ENCODE measurements at regions not wholly inside any gene's neighbourhood (a gene's known extent, or its start where the extent isn't known, plus 50 kb on each side); places are given as distances from the start of the nearest gene placed in this dataset.

GRCh38 chr10:128884496-128885072, 582.5 kb upstream of the MGMT start:
- H3K27me3 Mint-ChIP-seq, result no peaks in the 10 kb centered on the region
- no peak for ATAC-seq (ENCODE audit: low read depth)
- no peak for DNase-seq
- ChIA-PET POLR2A (no interaction called here), CTCF (no interaction called here)
- H3K4me3 Mint-ChIP-seq, result no peak overlapping the region
- peaks cover 2% of the 10 kb centered on the region for H3K9me3 Mint-ChIP-seq
- H3K27ac Mint-ChIP-seq, result no peak overlapping the region
- TF ChIP-seq CTCF (IDR thresholded peaks at IDR 0.05), result no peak
- intact Hi-C loops (cut with micrococcal nuclease), result no loop called here
- H3K4me1 Mint-ChIP-seq, result no peaks in the 10 kb centered on the region
- H3K36me3 Mint-ChIP-seq (ENCODE audit: low read depth), result no peaks in the 10 kb centered on the region

GRCh38 chr10:128885573-128886555, 581.2 kb upstream of the MGMT start:
- Mint-ChIP-seq H3K27ac (no peak overlapping the region), H3K36me3 (ENCODE audit: low read depth) (no peaks in the 10 kb centered on the region), H3K27me3 (no peaks in the 10 kb centered on the region), H3K9me3 (peaks cover 2% of the 10 kb centered on the region), H3K4me1 (no peaks in the 10 kb centered on the region), H3K4me3 (no peak overlapping the region)
- POLR2A ChIA-PET, result interaction anchor here (0.6 kb wide), 1 partner anchor 36 kb away, joined by 8 read pairs; no protein-coding TSS in a partner anchor
- intact Hi-C loops (cut with micrococcal nuclease), result no loop called here
- TF ChIP-seq CTCF (IDR thresholded peaks at IDR 0.05), result no peak
- ATAC-seq (ENCODE audit: low read depth) (no peak), DNase-seq (no peak)
- CTCF ChIA-PET, result no interaction called here

- intact Hi-C loops (cut with micrococcal nuclease), result no loop called here
- Mint-ChIP-seq H3K36me3 (ENCODE audit: low read depth) (no peaks in the 10 kb centered on the region), H3K4me1 (no peaks in the 10 kb centered on the region), H3K27ac (no peak overlapping the region), H3K9me3 (peaks cover 2% of the 10 kb centered on the region), H3K4me3 (no peak overlapping the region), H3K27me3 (no peaks in the 10 kb centered on the region)
- CTCF ChIA-PET, result no interaction called here
- no peak for DNase-seq
- no peak for TF ChIP-seq CTCF (IDR thresholded peaks at IDR 0.05)
- POLR2A ChIA-PET, result no interaction called here
- no peak for ATAC-seq (ENCODE audit: low read depth)
These were observed 579.2 kb upstream of the MGMT start for GRCh38 chr10:128887856-128888255.

GRCh38 chr10:128892005-128892404, 575.0 kb upstream of the MGMT start:
- no peak for TF ChIP-seq CTCF (IDR thresholded peaks at IDR 0.05)
- ATAC-seq (ENCODE audit: low read depth), result no peak
- H3K4me3 Mint-ChIP-seq, result no peak overlapping the region
- H3K36me3 Mint-ChIP-seq (ENCODE audit: low read depth), result no peaks in the 10 kb centered on the region
- H3K27ac Mint-ChIP-seq, result no peak overlapping the region
- intact Hi-C loops (cut with micrococcal nuclease), result no loop called here
- CTCF ChIA-PET, result no interaction called here
- no peaks in the 10 kb centered on the region for H3K4me1 Mint-ChIP-seq
- DNase-seq, result no peak
- H3K9me3 Mint-ChIP-seq, result peaks cover 2% of the 10 kb centered on the region
- H3K27me3 Mint-ChIP-seq, result no peaks in the 10 kb centered on the region
- POLR2A ChIA-PET, result no interaction called here

GRCh38 chr10:128894641-128895040, 572.4 kb upstream of the MGMT start:
- no peak for TF ChIP-seq CTCF (IDR thresholded peaks at IDR 0.05)
- intact Hi-C loops (cut with micrococcal nuclease), result no loop called here
- no peak overlapping the region for H3K4me3 Mint-ChIP-seq
- no peaks in the 10 kb centered on the region for H3K36me3 Mint-ChIP-seq (ENCODE audit: low read depth)
- ATAC-seq (ENCODE audit: low read depth) (no peak), DNase-seq (no peak)
- H3K4me1 Mint-ChIP-seq, result no peaks in the 10 kb centered on the region
- H3K9me3 Mint-ChIP-seq, result no peaks in the 10 kb centered on the region
- CTCF ChIA-PET, result no interaction called here
- POLR2A ChIA-PET, result no interaction called here
- H3K27me3 Mint-ChIP-seq, result no peaks in the 10 kb centered on the region
- H3K27ac Mint-ChIP-seq, result no peak overlapping the region
